ENCODE measurements at regions not wholly inside any gene's neighbourhood (a gene's known extent, or its start where the extent isn't known, plus 50 kb on each side); places are given as distances from the start of the nearest gene placed in this dataset.

GRCh38 chr2:72028996-72029395 lies 118.7 kb downstream of the CYP26B1 start:
- intact Hi-C loops (cut with micrococcal nuclease; ENCODE audit: unreplicated experiment) (no loop called here), in situ Hi-C loops (cut with HindIII; ENCODE audit: extremely low pct_ligation_motif_present, low pct_unique_long_range_greater_than_20kb) (no loop called here)
- Histone ChIP-seq H3K27ac (ENCODE audit: extremely low read length, insufficient read depth, low read length) (no peak overlapping the region), H3K36me3 (replicated peaks in 1 of 2; ENCODE audit: control insufficient read depth in 1 of 2, insufficient read depth in 2 of 2, low read length in 2 of 2) (no peaks in the 10 kb centered on the region), H3K27me3 (ENCODE audit: control insufficient read depth in 1 of 2, insufficient read depth in 2 of 2, low read length in 2 of 2) (peaks cover 1 to 64% of the 10 kb centered on the region in 2 experiments; a peak in 4 of 5 replicates), H3K9me3 (ENCODE audit: low read length) (no peaks in the 10 kb centered on the region), H3K4me3 (replicated peaks in 1 of 3; ENCODE audit: insufficient read depth in 1 of 3, low read depth in 2 of 3, low read length in 3 of 3) (no peak overlapping the region), H3K4me1 (ENCODE audit: insufficient read depth, low read length) (no peaks in the 10 kb centered on the region), H2AFZ (ENCODE audit: low read length) (no peak overlapping the region), H3K79me2 (ENCODE audit: insufficient read depth, low read length) (no peaks in the 10 kb centered on the region), H3K9ac (ENCODE audit: insufficient read depth, low read depth, low read length) (no peak overlapping the region), H3K4me2 (ENCODE audit: low read depth, low read length) (no peak overlapping the region), H4K20me1 (ENCODE audit: insufficient read depth, low read length) (peaks cover 3% of the 10 kb centered on the region; the same call in 1 of the 2 replicates)
- BruUV-seq (replicated peaks): no TSS peak
- DNase-seq (ENCODE audit: low spot score) (no peak), FAIRE-seq (no peak), ATAC-seq (no peak)
- TF ChIP-seq CC2D1A (CRISPR knock-in tag; IDR thresholded peaks at IDR 0.05) (no peak), ZNF350 (CRISPR knock-in tag; IDR thresholded peaks at IDR 0.05; ENCODE audit: borderline replicate concordance, low read depth) (no peak), TARDBP (CRISPR knock-in tag; IDR thresholded peaks at IDR 0.05) (no peak), ZNF720 (CRISPR knock-in tag; IDR thresholded peaks at IDR 0.05) (no peak), AKAP8 (CRISPR knock-in tag; IDR thresholded peaks at IDR 0.05) (no peak), SNAPC2 (CRISPR knock-in tag; IDR thresholded peaks at IDR 0.05) (no peak), ATM (IDR thresholded peaks at IDR 0.05; ENCODE audit: borderline replicate concordance) (no peak), ZNF552 (CRISPR knock-in tag; IDR thresholded peaks at IDR 0.05; ENCODE audit: borderline replicate concordance) (no peak), HNRNPL (IDR thresholded peaks at IDR 0.05; ENCODE audit: low read depth, low read length) (no peak), FLYWCH1 (CRISPR knock-in tag; IDR thresholded peaks at IDR 0.05) (no peak), ZNF362 (CRISPR knock-in tag; IDR thresholded peaks at IDR 0.05; ENCODE audit: borderline replicate concordance) (no peak), ZFY (CRISPR knock-in tag; IDR thresholded peaks at IDR 0.05) (no peak), JUND (CRISPR knock-in tag; IDR thresholded peaks at IDR 0.05) (no peak), ZNF24 (IDR thresholded peaks at IDR 0.05) (no peak), RBAK (CRISPR knock-in tag; IDR thresholded peaks at IDR 0.05) (no peak), ZNF543 (CRISPR knock-in tag; IDR thresholded peaks at IDR 0.05) (no peak), SRSF4 (IDR thresholded peaks at IDR 0.05; ENCODE audit: low read depth, low read length, poor library complexity, severe bottlenecking) (no peak)
- 12% methylated on average over 5 of the region's 5 CpGs for WGBS (ENCODE audit: low lambda C conversion rate)
- ChIA-PET CTCF (ENCODE audit: low intra/inter-chr PET ratio, low total read pairs) (no interaction called here), POLR2A (no interaction called here)

Measured in HepG2 (cell line).